Adipocyte (in vitro differentiated cells): ENCODE measurements at regions not wholly inside any gene's neighbourhood (a gene's known extent, or its start where the extent isn't known, plus 50 kb on each side); places are given as distances from the start of the nearest gene placed in this dataset.

Experiments
- DNase-seq: peaks from one replicate; pipeline ENCODE4 v3.0.0-alpha.2; 2015; ENCODE audit warnings: low read depth
- H3K27me3 ChIP-seq: replicated peaks from 2 replicates; pipeline ENCODE4 v1.7.0; 2013; ENCODE audit warnings: mild to moderate bottlenecking, low read length, moderate library complexity; ENCODE audit not compliant: control insufficient read depth, insufficient read depth
- H3K36me3 ChIP-seq: 2 replicates; pipeline ENCODE4 v1.7.0; 2013; ENCODE audit warnings: low read length, mild to moderate bottlenecking, moderate library complexity; ENCODE audit not compliant: control insufficient read depth, insufficient read depth, severe bottlenecking
- H3K4me1 ChIP-seq: 2 replicates; pipeline ENCODE4 v1.7.0; 2013; ENCODE audit warnings: mild to moderate bottlenecking, low read length, moderate library complexity; ENCODE audit not compliant: control insufficient read depth, insufficient read depth
- H3K4me3 ChIP-seq: 2 replicates; pipeline ENCODE4 v1.7.0; 2013; ENCODE audit warnings: mild to moderate bottlenecking, low read length, moderate library complexity
- H3K9ac ChIP-seq: 2 replicates; pipeline ENCODE4 v1.7.0; 2013; ENCODE audit warnings: mild to moderate bottlenecking, low read length, moderate library complexity
- H3K9me3 ChIP-seq: 2 replicates; pipeline ENCODE4 v1.7.0; 2013; ENCODE audit warnings: mild to moderate bottlenecking, low read length, moderate library complexity; ENCODE audit not compliant: control insufficient read depth

- no peaks in the 10 kb centered on the region for H3K27me3 ChIP-seq
- H3K36me3 ChIP-seq = no peaks in the 10 kb centered on the region
- peaks cover 10% of the 10 kb centered on the region for H3K4me1 ChIP-seq
- no peak overlapping the region for H3K4me3 ChIP-seq
- H3K9ac ChIP-seq = no peak overlapping the region
- no peak for DNase-seq
- no peaks in the 10 kb centered on the region for H3K9me3 ChIP-seq
These were observed 69.1 kb upstream of the SSTR1 start for GRCh38 chr14:38138473-38139138.

DNA sequence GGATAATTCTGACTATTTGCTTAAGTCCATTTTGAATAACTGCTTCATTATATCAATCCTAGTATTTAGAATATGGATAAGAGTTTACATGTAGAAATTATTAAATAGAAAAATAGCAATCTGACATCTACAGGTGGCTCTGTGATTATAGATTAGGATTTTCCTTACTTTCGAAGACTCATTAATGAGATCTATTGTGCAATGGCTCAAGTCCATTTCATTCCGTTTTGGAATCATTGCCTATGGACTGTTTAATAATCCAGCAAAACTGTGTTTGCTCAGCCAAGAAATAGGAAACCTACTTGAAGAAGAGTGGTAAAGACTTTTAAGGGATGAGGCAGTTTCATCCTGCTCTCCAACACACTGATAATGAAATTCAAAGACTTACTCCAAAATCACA, 67.8 kb upstream of the SSTR1 start:
- H3K27me3 ChIP-seq = no peaks in the 10 kb centered on the region
- peaks cover 22% of the 10 kb centered on the region for H3K4me1 ChIP-seq
- DNase-seq = no peak
- no peaks in the 10 kb centered on the region for H3K36me3 ChIP-seq
- no peak overlapping the region for H3K4me3 ChIP-seq
- H3K9me3 ChIP-seq = no peaks in the 10 kb centered on the region
- H3K9ac ChIP-seq = no peak overlapping the region

GRCh38 chr14:38143170-38143569, 64.5 kb upstream of the SSTR1 start:
- Histone ChIP-seq H3K9me3 (no peaks in the 10 kb centered on the region), H3K9ac (peak overlapping the region; percentile 28), H3K4me1 (peaks cover 24% of the 10 kb centered on the region), H3K36me3 (no peaks in the 10 kb centered on the region), H3K4me3 (peak overlapping the region; percentile 46), H3K27me3 (no peaks in the 10 kb centered on the region)
- peak; percentile 26 for DNase-seq

GRCh38 chr14:38143659-38144505, 63.8 kb upstream of the SSTR1 start:
- peak overlapping the region; percentile 28 for H3K9ac ChIP-seq
- peaks cover 24% of the 10 kb centered on the region for H3K4me1 ChIP-seq
- H3K36me3 ChIP-seq = no peaks in the 10 kb centered on the region
- H3K27me3 ChIP-seq = no peaks in the 10 kb centered on the region
- H3K9me3 ChIP-seq = no peaks in the 10 kb centered on the region
- peak; percentile 68 for DNase-seq
- H3K4me3 ChIP-seq = peak overlapping the region; percentile 46

DNA sequence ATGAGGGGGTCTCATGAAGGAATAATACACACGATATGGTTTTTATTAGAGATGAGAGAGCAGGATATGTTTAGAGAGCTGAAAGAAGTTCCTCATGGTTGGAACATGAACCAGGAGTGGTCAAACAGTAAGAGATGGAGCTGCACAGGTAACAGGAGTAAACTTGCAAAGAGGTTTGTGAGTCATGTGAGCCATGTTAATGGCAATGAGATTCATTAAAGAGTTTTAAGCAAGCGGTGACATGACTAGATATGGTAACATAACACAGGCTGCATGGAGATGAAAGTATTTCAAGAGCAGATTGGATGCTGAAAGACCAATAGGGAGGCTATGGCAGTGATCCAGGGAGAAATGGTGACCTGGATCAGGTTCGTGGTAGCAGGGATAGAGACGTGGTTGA, 62.6 kb upstream of the SSTR1 start:
- Histone ChIP-seq H3K27me3 (no peaks in the 10 kb centered on the region), H3K9me3 (no peaks in the 10 kb centered on the region), H3K4me1 (peaks cover 27% of the 10 kb centered on the region), H3K9ac (no peak overlapping the region), H3K36me3 (no peaks in the 10 kb centered on the region), H3K4me3 (no peak overlapping the region)
- no peak for DNase-seq

DNA sequence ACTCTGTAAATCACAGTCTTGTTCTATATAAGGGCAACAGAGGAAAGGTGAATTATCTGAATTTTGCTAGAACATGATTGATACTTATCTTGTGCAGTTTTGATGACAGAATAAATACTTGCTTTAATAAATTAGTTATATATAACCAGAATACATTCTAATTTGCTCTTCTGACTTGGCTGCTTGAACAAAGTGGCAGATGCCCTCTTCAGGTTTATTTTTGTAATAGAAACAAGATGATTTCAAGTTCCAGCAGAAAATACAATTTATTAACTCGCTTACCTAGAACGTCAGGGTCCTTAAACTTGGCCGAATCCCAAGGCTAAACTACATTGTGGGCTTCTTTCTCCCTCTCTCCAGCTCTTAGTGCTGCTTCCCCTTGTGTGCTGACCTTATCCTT, 57.6 kb upstream of the SSTR1 start:
- Histone ChIP-seq H3K4me1 (peaks cover 4% of the 10 kb centered on the region), H3K9me3 (no peaks in the 10 kb centered on the region), H3K27me3 (no peaks in the 10 kb centered on the region), H3K9ac (no peak overlapping the region), H3K36me3 (no peaks in the 10 kb centered on the region), H3K4me3 (no peak overlapping the region)
- DNase-seq = peak; percentile 15
